Activated naive CD4-positive, alpha-beta T cell treated with anti-CD3 and anti-CD28 coated beads, Interleukin-2, amount 10 ng/mL, durations not matched to agents 7 days and 5 days (primary cell): ENCODE measurements at regions not wholly inside any gene's neighbourhood (a gene's known extent, or its start where the extent isn't known, plus 50 kb on each side); places are given as distances from the start of the nearest gene placed in this dataset.

Source experiments
- CTCF ChIA-PET: fragments of 350-600 bp; sonication (Branson Sonifier 250); formaldehyde crosslinking; loops from one replicate; lab custom pipeline; 2021; ENCODE audit warnings: antibody characterized with exemption; lab: Charles Lee
- DNase-seq: peaks from one replicate; pipeline ENCODE4 v3.0.0-alpha.2; 2020
- H3K27ac Mint-ChIP-seq: one replicate; pipeline ENCODE4 v1.8.0; 2021; ENCODE audit warnings: mild to moderate bottlenecking, moderate library complexity, mixed read lengths
- H3K27me3 Mint-ChIP-seq: one replicate; pipeline ENCODE4 v1.8.0; 2021; ENCODE audit warnings: mild to moderate bottlenecking, mixed read lengths
- H3K36me3 Mint-ChIP-seq: one replicate; pipeline ENCODE4 v1.8.0; 2021; ENCODE audit warnings: mixed read lengths
- H3K4me1 Mint-ChIP-seq: one replicate; pipeline ENCODE4 v1.8.0; 2021; ENCODE audit warnings: mixed read lengths
- H3K4me3 Mint-ChIP-seq: one replicate; pipeline ENCODE4 v1.8.0; 2021; ENCODE audit warnings: mild to moderate bottlenecking, moderate library complexity, mixed read lengths
- H3K9me3 Mint-ChIP-seq: one replicate; pipeline ENCODE4 v1.8.0; 2021; ENCODE audit warnings: mixed read lengths

DNA sequence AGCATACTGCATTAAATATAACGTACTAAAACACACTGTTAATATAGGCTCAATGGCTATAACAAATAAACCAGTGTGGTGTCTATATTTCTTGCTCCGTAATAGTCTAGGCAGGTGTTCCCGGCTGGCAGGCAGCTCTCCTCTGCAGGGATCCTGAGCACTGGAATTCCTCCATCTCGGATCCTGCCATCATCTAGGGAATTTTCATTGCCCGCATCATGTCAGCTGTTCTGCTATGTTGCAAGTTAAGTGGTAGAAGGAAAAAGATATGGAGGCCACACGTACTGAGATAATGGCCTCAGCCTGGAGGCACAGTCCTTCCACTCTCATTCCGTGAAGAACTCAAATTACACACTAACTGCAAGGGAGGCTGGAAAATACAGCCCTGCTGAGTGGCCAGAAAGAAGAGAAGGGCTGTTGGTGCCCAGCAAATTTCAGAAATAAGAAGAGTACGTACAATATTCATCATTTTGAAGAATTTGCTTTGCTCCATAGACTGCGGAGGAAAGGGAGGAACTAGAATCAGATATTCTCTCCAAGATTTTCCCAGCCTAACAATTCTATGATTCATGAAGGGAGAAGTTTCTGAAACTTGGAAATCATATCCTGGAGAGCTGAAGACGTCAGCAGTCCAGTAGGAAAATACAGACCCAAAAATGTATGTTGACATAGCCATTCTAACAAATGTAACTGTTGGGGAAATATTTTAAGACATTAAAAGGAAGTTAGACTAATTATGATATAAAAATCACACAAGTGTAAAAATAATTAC is 263.3 kb downstream of the MRPL39 start:
- Mint-ChIP-seq H3K27me3 (peaks cover 5% of the 10 kb centered on the region), H3K36me3 (no peaks in the 10 kb centered on the region), H3K4me3 (no peak overlapping the region), H3K4me1 (no peaks in the 10 kb centered on the region), H3K27ac (no peak overlapping the region), H3K9me3 (no peaks in the 10 kb centered on the region)
- CTCF ChIA-PET: no interaction called here
- DNase-seq: no peak

DNA sequence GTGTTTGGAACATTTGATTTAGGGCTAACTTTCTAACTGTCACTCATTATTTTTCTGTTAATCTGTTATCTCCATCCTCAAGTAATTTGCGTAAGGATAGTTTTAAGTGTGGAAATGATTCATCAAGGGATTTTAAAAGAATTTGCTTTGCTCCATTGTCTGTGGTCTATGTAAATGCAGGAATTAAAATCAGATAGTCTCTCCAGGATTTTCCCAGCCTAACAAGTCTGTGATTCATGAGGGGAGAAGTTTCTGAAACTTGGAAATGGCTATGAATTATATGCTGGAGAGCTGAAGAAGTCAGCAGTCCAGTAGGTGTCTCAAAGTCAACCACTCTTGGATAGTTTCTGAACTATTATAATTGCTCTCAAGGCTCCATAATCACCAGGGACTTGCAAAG is 264.5 kb downstream of the MRPL39 start:
- H3K36me3 Mint-ChIP-seq: no peaks in the 10 kb centered on the region
- no peak for DNase-seq
- no peaks in the 10 kb centered on the region for H3K4me1 Mint-ChIP-seq
- H3K9me3 Mint-ChIP-seq: no peaks in the 10 kb centered on the region
- H3K4me3 Mint-ChIP-seq: no peak overlapping the region
- CTCF ChIA-PET: no interaction called here
- H3K27ac Mint-ChIP-seq: no peak overlapping the region
- peaks cover 5% of the 10 kb centered on the region for H3K27me3 Mint-ChIP-seq

DNA sequence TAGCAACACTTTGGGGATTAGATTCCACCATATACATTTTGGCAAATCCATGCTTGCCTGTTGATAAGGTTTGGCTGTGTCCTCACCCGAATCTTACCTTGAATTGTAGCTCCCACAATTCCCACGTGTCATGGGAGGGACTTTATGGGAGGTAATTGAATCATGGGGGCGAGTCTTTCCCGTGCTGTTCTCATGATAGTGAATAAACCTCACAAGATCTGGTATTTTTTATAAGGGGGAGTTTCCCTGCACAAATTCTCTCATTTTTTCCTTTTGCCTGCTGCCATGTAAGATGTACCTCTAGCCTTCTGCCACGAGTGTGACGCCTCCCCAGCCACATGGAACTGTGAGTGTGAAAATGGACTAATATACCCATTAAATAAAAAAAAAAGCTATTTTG is 265.3 kb downstream of the MRPL39 start:
- CTCF ChIA-PET: no interaction called here
- no peak for DNase-seq
- no peaks in the 10 kb centered on the region for H3K4me1 Mint-ChIP-seq
- H3K27me3 Mint-ChIP-seq: peaks cover 5% of the 10 kb centered on the region
- no peak overlapping the region for H3K27ac Mint-ChIP-seq
- no peaks in the 10 kb centered on the region for H3K36me3 Mint-ChIP-seq
- no peak overlapping the region for H3K4me3 Mint-ChIP-seq
- no peaks in the 10 kb centered on the region for H3K9me3 Mint-ChIP-seq

DNA sequence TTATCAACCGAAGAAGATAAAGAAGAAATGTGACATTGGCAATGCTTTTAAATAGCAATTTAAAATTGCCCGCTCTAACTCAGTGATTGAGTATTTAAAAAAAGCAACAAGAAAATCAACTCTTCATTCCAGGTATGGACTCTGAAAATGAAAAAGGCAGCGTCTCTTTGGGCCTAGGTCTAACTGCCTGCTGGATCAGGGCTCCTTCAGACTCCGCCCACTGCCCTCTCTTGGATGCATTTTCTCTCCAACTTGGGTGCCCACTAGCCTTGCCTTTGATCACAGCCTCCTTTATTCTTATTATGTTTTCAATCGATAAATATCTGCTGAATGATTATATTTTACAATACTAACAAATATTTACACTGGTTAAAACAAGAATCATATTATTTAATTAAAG is 268.9 kb downstream of the MRPL39 start:
- DNase-seq: no peak
- CTCF ChIA-PET: no interaction called here
- no peaks in the 10 kb centered on the region for H3K9me3 Mint-ChIP-seq
- no peaks in the 10 kb centered on the region for H3K36me3 Mint-ChIP-seq
- H3K27ac Mint-ChIP-seq: no peak overlapping the region
- no peaks in the 10 kb centered on the region for H3K27me3 Mint-ChIP-seq
- H3K4me3 Mint-ChIP-seq: no peak overlapping the region
- no peaks in the 10 kb centered on the region for H3K4me1 Mint-ChIP-seq

DNA sequence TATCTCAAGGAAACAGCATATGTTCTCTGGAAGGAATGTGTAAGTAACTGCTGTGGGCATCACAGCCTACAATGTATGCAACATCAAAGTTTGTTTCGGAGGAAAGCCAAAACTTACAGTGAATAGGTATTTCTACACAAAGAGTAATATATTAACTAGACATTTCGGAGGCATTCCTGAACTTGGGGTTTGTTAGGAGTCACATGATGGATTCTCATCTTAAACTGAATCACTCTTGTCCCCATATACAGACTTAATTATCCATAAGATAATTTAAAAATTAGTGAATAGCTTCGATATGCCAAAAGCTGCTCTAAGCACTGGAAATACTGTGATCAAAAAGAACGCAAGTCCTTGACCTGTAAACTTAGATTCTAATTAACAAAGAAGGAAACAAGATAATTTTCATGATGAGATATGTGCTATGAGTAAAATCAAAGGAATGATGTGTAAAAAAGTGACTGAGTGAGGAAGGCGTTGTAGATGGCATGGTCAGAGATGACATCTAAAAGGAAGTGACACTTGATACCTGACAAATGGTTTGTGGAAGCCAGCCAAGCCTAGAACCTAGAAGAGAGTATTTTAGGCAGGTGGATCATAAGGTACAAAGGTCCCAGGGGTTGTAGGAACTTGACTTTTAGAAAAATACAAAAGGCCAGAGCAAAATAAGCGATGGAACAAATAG is 273.1 kb downstream of the MRPL39 start:
- no peak for DNase-seq
- no peak overlapping the region for H3K27ac Mint-ChIP-seq
- H3K4me1 Mint-ChIP-seq: no peaks in the 10 kb centered on the region
- no peak overlapping the region for H3K4me3 Mint-ChIP-seq
- CTCF ChIA-PET: no interaction called here
- H3K27me3 Mint-ChIP-seq: no peaks in the 10 kb centered on the region
- no peaks in the 10 kb centered on the region for H3K36me3 Mint-ChIP-seq
- H3K9me3 Mint-ChIP-seq: no peaks in the 10 kb centered on the region

DNA sequence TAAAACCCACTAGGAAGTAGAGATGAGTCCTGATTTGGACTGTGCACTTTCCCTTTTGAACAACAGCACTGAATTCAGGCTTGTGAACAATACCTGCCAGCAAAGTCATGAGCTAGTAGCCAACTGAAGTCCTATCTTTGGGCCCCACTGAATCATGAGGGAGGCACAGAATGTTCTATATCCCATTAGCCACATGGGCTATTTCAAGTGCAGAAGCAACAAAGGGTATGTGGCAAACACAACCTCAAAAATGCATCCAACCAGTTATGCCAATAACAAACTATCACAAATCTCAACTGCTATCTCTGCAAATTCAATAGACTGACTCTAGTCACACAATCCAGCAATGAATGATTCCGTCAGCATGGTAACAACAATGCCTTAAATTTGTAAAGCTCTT is 276.0 kb downstream of the MRPL39 start:
- no peak for DNase-seq
- Mint-ChIP-seq H3K27ac (no peak overlapping the region), H3K9me3 (no peaks in the 10 kb centered on the region), H3K36me3 (no peaks in the 10 kb centered on the region), H3K27me3 (no peaks in the 10 kb centered on the region), H3K4me1 (no peaks in the 10 kb centered on the region), H3K4me3 (no peak overlapping the region)
- CTCF ChIA-PET: no interaction called here

DNA sequence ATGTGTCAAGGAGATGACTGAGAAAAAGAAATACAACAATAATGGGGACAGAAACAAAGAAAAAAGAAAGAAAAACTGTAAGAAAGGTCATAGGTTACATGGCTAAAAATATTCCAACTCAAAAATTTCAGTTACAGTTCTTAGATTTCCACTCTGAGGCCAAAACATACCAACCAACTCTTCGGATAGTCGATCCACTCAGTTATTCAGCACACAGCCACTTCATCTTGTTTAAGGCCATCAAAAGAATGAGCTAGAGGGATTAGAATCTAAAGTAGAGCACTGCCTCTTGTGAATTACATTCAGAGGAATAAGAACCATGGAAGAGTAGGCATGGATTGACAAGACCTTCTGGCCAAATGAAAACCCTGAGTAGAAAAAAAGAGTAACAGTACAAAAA is 277.0 kb downstream of the MRPL39 start:
- CTCF ChIA-PET: no interaction called here
- H3K4me3 Mint-ChIP-seq: no peak overlapping the region
- no peaks in the 10 kb centered on the region for H3K27me3 Mint-ChIP-seq
- H3K9me3 Mint-ChIP-seq: no peaks in the 10 kb centered on the region
- no peak overlapping the region for H3K27ac Mint-ChIP-seq
- DNase-seq: no peak
- H3K4me1 Mint-ChIP-seq: no peaks in the 10 kb centered on the region
- H3K36me3 Mint-ChIP-seq: no peaks in the 10 kb centered on the region

DNA sequence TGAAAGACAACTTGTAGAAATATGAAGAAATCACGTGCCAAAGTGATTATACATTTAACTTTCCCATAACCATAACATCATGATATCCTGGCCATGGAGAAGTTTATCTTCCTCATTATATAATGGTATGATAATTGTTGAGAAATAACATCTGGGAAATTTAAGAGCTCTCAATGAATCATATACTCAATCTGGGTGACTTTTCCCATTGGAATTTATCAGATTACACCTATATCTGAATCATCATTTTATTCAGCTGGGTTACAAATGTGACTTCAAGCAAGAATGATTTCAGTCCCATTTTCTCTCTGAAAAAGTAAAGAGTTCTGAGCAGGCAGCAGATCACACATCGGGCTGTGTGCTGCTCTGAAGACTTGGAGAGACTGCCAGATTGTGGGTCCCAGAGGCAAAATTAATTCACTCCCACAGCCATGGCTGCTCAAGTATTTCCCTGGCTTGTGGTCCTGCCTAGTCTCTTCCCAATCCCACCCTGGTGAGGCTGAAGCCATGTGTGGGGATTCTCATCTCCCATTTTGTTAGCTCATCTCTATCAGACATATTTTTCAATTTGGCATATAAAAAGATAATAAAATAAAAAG is 278.0 kb downstream of the MRPL39 start:
- Mint-ChIP-seq H3K36me3 (no peaks in the 10 kb centered on the region), H3K9me3 (no peaks in the 10 kb centered on the region), H3K27me3 (no peaks in the 10 kb centered on the region), H3K4me3 (no peak overlapping the region), H3K4me1 (no peaks in the 10 kb centered on the region), H3K27ac (no peak overlapping the region)
- CTCF ChIA-PET: no interaction called here
- no peak for DNase-seq

DNA sequence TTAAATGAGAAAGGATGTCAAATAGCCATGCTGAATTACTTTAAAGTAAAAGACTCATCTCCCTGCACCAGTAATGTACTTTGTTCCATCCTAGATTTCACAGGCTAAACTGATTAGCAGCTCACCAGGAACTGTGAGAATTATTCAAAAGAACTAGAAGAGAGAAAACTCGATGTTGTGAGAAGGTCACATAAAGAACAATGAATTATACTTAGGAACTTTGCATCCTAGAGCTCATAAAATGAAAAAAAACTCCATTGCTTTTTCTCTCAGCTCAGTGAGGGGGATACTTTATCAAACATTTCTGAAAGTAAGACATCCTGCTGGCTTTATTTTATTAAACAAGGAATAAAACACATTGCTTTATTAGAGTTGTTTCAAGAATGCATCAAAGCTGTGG is 278.5 kb downstream of the MRPL39 start:
- H3K27me3 Mint-ChIP-seq: no peaks in the 10 kb centered on the region
- H3K4me3 Mint-ChIP-seq: no peak overlapping the region
- H3K9me3 Mint-ChIP-seq: no peaks in the 10 kb centered on the region
- CTCF ChIA-PET: no interaction called here
- no peak for DNase-seq
- H3K36me3 Mint-ChIP-seq: no peaks in the 10 kb centered on the region
- no peak overlapping the region for H3K27ac Mint-ChIP-seq
- no peaks in the 10 kb centered on the region for H3K4me1 Mint-ChIP-seq

DNA sequence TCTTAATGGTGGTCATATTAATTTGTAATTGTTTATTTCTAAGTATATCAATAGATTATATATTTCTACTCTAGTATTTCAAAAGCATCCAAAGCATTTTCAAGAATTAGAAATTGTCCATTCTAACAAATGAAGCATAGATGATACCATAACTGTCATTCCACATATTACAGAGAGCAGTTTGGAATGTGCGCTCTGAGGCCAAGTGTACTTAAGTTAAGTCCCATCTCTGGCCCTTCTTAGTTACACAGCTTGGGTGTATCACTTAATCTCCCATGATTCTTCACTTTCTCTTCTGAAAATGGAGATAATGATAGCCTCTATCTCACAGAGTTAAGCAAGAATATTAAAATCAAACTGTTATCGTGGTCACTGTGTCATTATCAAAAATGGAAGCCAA is 281.1 kb downstream of the MRPL39 start:
- Mint-ChIP-seq H3K4me1 (no peaks in the 10 kb centered on the region), H3K27ac (no peak overlapping the region), H3K9me3 (no peaks in the 10 kb centered on the region), H3K4me3 (no peak overlapping the region), H3K36me3 (no peaks in the 10 kb centered on the region), H3K27me3 (no peaks in the 10 kb centered on the region)
- DNase-seq: no peak
- CTCF ChIA-PET: no interaction called here

DNA sequence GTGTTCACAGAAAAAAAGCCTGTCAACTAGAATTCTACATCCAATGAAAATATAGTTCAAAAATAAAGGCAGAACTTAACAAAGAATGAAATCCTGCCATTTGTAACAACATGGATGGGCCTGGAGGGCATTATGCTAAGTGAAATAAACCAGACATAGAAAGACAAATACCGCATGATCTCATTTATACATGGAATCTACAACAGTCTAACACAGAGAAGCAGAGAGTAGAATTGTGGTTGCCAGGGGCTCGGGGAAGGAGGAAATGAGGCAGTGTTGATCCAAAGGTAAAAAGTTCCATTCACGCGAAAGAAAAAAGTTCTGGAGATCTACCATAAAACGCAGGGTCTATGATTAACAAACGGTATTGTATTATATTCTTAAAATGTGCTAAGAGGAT is 282.6 kb downstream of the MRPL39 start:
- CTCF ChIA-PET: no interaction called here
- no peaks in the 10 kb centered on the region for H3K9me3 Mint-ChIP-seq
- no peaks in the 10 kb centered on the region for H3K4me1 Mint-ChIP-seq
- no peaks in the 10 kb centered on the region for H3K36me3 Mint-ChIP-seq
- no peaks in the 10 kb centered on the region for H3K27me3 Mint-ChIP-seq
- DNase-seq: no peak
- no peak overlapping the region for H3K4me3 Mint-ChIP-seq
- H3K27ac Mint-ChIP-seq: no peak overlapping the region

DNA sequence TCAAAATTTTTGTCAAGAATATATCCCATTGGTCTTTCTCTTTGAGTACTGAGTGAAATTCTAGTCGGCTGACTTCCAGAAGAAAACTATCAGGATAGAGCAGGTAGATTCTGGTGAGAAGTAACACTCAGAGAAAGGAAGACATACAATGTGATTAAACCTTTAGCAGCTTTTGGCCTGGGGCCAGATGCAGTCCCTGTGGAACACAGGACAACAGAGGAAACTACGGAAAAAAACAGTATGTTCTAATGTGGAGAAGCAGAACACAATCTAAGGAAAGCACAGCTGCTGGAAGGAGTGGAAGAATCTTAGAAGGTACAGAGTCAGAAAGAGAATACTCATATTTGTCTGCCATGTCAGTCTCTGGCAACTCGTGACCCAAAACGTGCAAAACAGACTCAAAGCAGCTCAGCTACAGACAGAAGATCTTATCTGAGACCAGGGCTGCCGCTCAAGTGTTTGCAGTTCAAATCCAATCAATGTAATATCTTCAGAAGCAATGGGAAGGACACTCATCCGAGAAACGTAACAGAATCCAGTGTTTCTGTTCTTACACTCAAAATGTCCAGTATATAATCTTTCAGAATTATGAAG is 283.8 kb downstream of the MRPL39 start:
- Mint-ChIP-seq H3K4me3 (no peak overlapping the region), H3K36me3 (no peaks in the 10 kb centered on the region)
- CTCF ChIA-PET: no interaction called here

DNA sequence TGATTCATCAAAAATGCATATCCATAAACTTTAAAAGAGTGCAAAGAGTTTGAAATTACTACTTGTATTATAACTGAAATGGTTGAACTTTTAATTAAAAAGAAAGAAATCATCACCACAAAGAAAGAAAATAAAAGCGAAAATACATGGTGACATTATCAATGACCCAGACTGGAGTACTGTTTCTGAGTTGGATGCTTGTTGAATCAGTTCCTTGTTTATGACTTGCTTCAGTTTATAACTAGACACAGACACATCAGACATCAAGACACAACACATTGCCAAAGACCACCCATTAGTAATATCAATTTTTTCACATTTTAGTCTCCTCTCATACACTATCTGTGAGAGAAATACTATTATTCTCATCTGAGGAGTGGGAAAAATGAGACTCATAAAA is 293.0 kb downstream of the MRPL39 start:
- CTCF ChIA-PET: no interaction called here
- no peaks in the 10 kb centered on the region for H3K36me3 Mint-ChIP-seq

More for the DNA sequence above, 283.8 kb downstream of the MRPL39 start:
- Mint-ChIP-seq H3K4me1 (no peaks in the 10 kb centered on the region), H3K9me3 (no peaks in the 10 kb centered on the region), H3K27ac (no peak overlapping the region), H3K27me3 (no peaks in the 10 kb centered on the region)
- no peak for DNase-seq

DNA sequence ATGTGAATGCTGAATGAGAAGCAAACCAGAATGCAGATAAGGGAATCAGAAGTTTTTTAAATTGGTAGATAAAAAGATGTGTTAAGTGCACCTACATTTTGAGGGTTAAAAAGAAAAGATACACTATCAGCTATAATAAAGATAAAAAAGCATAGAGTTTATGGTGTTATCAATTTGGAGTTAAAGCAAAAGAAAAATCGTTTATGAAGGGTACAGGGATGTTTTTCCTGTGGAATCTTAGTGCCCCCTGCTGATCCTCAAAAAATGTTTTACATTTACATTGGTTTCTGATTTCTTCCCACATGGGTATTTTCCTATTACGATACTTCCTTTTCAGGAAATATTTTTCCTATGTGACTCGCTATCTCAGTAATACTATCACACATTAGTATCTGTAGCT is 293.5 kb downstream of the MRPL39 start:
- no peak overlapping the region for H3K4me3 Mint-ChIP-seq
- H3K36me3 Mint-ChIP-seq: no peaks in the 10 kb centered on the region
- DNase-seq: no peak
- peaks cover 4% of the 10 kb centered on the region for H3K9me3 Mint-ChIP-seq
- H3K27ac Mint-ChIP-seq: no peak overlapping the region
- CTCF ChIA-PET: no interaction called here
- no peaks in the 10 kb centered on the region for H3K27me3 Mint-ChIP-seq
- H3K4me1 Mint-ChIP-seq: no peaks in the 10 kb centered on the region

More for the DNA sequence above, 293.0 kb downstream of the MRPL39 start:
- H3K27me3 Mint-ChIP-seq: no peaks in the 10 kb centered on the region
- no peak overlapping the region for H3K27ac Mint-ChIP-seq
- peaks cover under 1% of the 10 kb centered on the region for H3K9me3 Mint-ChIP-seq
- H3K4me3 Mint-ChIP-seq: no peak overlapping the region
- DNase-seq: no peak
- H3K4me1 Mint-ChIP-seq: no peaks in the 10 kb centered on the region

DNA sequence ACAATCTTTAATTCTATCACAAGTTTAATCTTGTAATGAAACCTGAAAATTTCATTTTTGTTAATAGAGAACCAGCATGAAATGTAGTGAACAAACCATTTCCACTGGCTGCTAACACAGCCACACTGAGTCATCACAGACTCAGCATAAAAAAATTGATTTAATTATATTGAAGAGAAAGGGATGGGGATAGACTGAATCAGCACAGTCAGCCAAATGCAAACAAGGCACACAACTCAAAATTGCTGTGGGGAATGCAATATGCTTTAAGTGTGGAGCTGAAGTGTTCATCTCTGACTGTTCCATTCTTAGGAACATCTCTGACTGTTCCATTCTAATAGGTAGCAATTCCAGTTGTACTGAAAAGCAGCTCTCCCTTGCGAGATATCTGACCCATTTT is 299.8 kb downstream of the MRPL39 start:
- Mint-ChIP-seq H3K27me3 (no peaks in the 10 kb centered on the region), H3K27ac (no peak overlapping the region), H3K4me1 (no peaks in the 10 kb centered on the region), H3K4me3 (no peak overlapping the region), H3K36me3 (no peaks in the 10 kb centered on the region), H3K9me3 (peaks cover 4% of the 10 kb centered on the region)
- CTCF ChIA-PET: no interaction called here
- DNase-seq: no peak
